Liver (tissue), 3 donors: ENCODE measurements at regions not wholly inside any gene's neighbourhood (a gene's known extent, or its start where the extent isn't known, plus 50 kb on each side); places are given as distances from the start of the nearest gene placed in this dataset.

Experiments
- CTCF ChIP-seq: fragments of 150-350 bp; IDR thresholded peaks from 2 replicates; pipeline ENCODE4 v1.5.1; 2017; ENCODE audit warnings: improper control_type of control experiment, low read depth, low read length; ENCODE audit not compliant: missing input control
- FOXA1 ChIP-seq: IDR thresholded peaks from 2 replicates; pipeline ENCODE4 v1.6.1; 2016; ENCODE audit warnings: antibody characterized with exemption
- GABPA ChIP-seq, 2 donors: IDR thresholded peaks in 1 of 2; conservative IDR thresholded peaks in 1 of 2; 2 replicates each; pipeline ENCODE4 v1.6.1; 2016; ENCODE audit warnings: antibody characterized with exemption in 2 of 2, mild to moderate bottlenecking in 1 of 2, moderate library complexity in 1 of 2
- HNF4G ChIP-seq: IDR thresholded peaks from 2 replicates; pipeline ENCODE4 v1.6.1; 2016; ENCODE audit warnings: antibody characterized with exemption
- MAX ChIP-seq: IDR thresholded peaks from 2 replicates; pipeline ENCODE4 v1.6.1; 2016; ENCODE audit warnings: antibody characterized with exemption
- RAD21 ChIP-seq, 2 donors: IDR thresholded peaks; 2 replicates each; pipeline ENCODE4 v1.6.1; 2016; ENCODE audit warnings: antibody characterized with exemption in 2 of 2, mild to moderate bottlenecking in 2 of 2
- REST ChIP-seq: IDR thresholded peaks from 2 replicates; pipeline ENCODE4 v1.6.1; 2016; ENCODE audit warnings: antibody characterized with exemption, mild to moderate bottlenecking
- RXRA ChIP-seq, 2 donors: IDR thresholded peaks; 2 replicates each; pipeline ENCODE4 v1.6.1; 2017 to 2018; ENCODE audit warnings: antibody characterized with exemption in 2 of 2, mild to moderate bottlenecking in 1 of 2
- SP1 ChIP-seq: IDR thresholded peaks from 2 replicates; pipeline ENCODE4 v1.6.1; 2018; ENCODE audit warnings: antibody characterized with exemption, mild to moderate bottlenecking
- TAF1 ChIP-seq: conservative IDR thresholded peaks from 2 replicates; pipeline ENCODE4 v1.6.1; 2016; ENCODE audit warnings: antibody characterized with exemption, mild to moderate bottlenecking
- YY1 ChIP-seq: IDR thresholded peaks from 2 replicates; pipeline ENCODE4 v1.6.1; 2016; ENCODE audit warnings: antibody characterized with exemption, mild to moderate bottlenecking
- ZBTB33 ChIP-seq: IDR thresholded peaks from 2 replicates; pipeline ENCODE4 v1.6.1; 2016; ENCODE audit warnings: antibody characterized with exemption
- donor health status: healthy.
- donor health status: healthy.

GRCh38 chr5:36482812-36483211 lies 123.6 kb upstream of the SLC1A3 start:
- no peak for TF ChIP-seq CTCF
- no peak for TF ChIP-seq HNF4G
- TF ChIP-seq REST: no peak
- TF ChIP-seq RXRA (IDR thresholded peaks at IDR 0.05): no peak
- no peak for TF ChIP-seq FOXA1
- TF ChIP-seq GABPA (IDR thresholded peaks at IDR 0.05 in 1 of 2, conservative IDR thresholded peaks at IDR 0.05 in 1 of 2): no peak
- no peak for TF ChIP-seq SP1
- no peak for TF ChIP-seq TAF1
- TF ChIP-seq ZBTB33: no peak
- TF ChIP-seq MAX: no peak
- no peak for TF ChIP-seq RAD21 (IDR thresholded peaks at IDR 0.05)
- TF ChIP-seq YY1: no peak
